Thoracic aorta (tissue), 2 donors: ENCODE measurements at regions not wholly inside any gene's neighbourhood (a gene's known extent, or its start where the extent isn't known, plus 50 kb on each side); places are given as distances from the start of the nearest gene placed in this dataset.

Experiments
- ATAC-seq: fragments of 150-250 bp; one replicate; pipeline ENCODE4 v1.8.0; 2017; ENCODE audit warnings: low read depth; ENCODE audit not compliant: insufficient number of reproducible peaks, low FRiP score
- DNase-seq: peaks from one replicate; pipeline ENCODE4 v3.0.0-alpha.2; 2020; ENCODE audit warnings: low spot score
- H3K27ac ChIP-seq, 2 donors: fragments of 200-600 bp; sonication (generic); 1 replicate in 1 of 2; 2 replicates in 1 of 2; pipeline ENCODE4 v1.5.1; 2016; ENCODE audit warnings: mild to moderate bottlenecking in 2 of 2, moderate library complexity in 2 of 2
- H3K27me3 ChIP-seq: fragments of 200-600 bp; sonication (generic); replicated peaks from 2 replicates; pipeline ENCODE4 v1.6.0; 2016; ENCODE audit warnings: mild to moderate bottlenecking; ENCODE audit not compliant: insufficient read depth
- H3K36me3 ChIP-seq: fragments of 200-600 bp; sonication (generic); one replicate; pipeline ENCODE4 v1.5.1; 2016
- H3K4me1 ChIP-seq, 2 donors: fragments of 200-600 bp; sonication (generic); 1 replicate in 1 of 2; 2 replicates in 1 of 2; pipeline versions ENCODE4 v1.5.1 to v1.6.0; 2016; ENCODE audit warnings: low read depth in 2 of 2, mild to moderate bottlenecking in 1 of 2; ENCODE audit not compliant: control insufficient read depth in 1 of 2
- H3K4me3 ChIP-seq: fragments of 200-600 bp; sonication (generic); 2 replicates; pipeline ENCODE4 v1.5.1; 2016; ENCODE audit warnings: mild to moderate bottlenecking
- H3K9me3 ChIP-seq: fragments of 200-600 bp; sonication (generic); 2 replicates; pipeline ENCODE4 v1.5.1; 2016
- TF ChIP-seq, protein P1 (sequence below): fragments of 200-600 bp; sonication (generic); IDR thresholded peaks from one replicate; pipeline ENCODE4 v1.5.1; 2019; ENCODE audit warnings: antibody characterized with exemption

DNA sequence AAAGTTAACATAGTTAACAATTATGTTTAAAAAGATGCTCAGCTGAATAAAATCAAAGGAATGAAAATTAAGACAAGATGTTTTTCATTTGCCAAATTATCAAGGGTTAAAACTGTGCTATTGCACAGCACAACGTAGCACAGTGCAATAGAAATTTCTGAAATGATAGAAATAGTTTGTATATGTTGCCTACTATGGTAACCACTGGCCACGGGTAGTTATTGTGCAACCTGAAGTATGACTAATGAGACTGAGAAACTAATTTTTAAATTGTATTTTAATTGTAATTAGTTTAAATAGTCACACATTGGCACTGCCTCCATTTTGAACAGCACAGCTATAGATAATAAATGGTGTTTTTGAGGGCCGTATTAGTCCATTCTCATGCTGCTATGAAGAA lies 343.1 kb upstream of the FAM241A start:
- Histone ChIP-seq H3K4me1 (no peaks in the 10 kb centered on the region), H3K27me3 (no peaks in the 10 kb centered on the region), H3K27ac (no peak overlapping the region), H3K4me3 (no peak overlapping the region), H3K9me3 (no peaks in the 10 kb centered on the region), H3K36me3 (no peaks in the 10 kb centered on the region)
- no peak for DNase-seq
- no peak for ATAC-seq
- TF ChIP-seq, protein P1, sequence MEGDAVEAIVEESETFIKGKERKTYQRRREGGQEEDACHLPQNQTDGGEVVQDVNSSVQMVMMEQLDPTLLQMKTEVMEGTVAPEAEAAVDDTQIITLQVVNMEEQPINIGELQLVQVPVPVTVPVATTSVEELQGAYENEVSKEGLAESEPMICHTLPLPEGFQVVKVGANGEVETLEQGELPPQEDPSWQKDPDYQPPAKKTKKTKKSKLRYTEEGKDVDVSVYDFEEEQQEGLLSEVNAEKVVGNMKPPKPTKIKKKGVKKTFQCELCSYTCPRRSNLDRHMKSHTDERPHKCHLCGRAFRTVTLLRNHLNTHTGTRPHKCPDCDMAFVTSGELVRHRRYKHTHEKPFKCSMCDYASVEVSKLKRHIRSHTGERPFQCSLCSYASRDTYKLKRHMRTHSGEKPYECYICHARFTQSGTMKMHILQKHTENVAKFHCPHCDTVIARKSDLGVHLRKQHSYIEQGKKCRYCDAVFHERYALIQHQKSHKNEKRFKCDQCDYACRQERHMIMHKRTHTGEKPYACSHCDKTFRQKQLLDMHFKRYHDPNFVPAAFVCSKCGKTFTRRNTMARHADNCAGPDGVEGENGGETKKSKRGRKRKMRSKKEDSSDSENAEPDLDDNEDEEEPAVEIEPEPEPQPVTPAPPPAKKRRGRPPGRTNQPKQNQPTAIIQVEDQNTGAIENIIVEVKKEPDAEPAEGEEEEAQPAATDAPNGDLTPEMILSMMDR: no peak

DNA sequence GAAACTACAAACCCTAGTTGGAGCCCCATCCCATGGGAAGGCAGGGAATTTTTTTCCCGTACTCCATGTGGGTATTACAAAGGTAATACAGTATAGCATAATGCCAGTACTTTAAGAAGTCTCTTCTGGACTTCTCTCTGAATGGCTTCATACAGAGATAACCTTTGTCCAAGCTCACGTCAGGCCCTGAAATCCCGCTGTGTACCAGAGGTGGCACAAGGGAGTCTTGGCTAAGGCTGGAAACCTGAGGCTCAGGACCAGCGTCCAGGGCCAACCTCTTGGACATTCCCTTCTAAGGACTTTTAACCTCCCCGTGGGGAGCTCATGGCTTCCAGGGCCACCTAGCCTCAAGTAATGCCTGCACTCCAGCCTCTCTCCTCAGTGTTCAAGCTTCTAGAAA lies 338.9 kb upstream of the FAM241A start:
- Histone ChIP-seq H3K4me3 (no peak overlapping the region), H3K9me3 (no peaks in the 10 kb centered on the region), H3K36me3 (no peaks in the 10 kb centered on the region), H3K4me1 (no peaks in the 10 kb centered on the region), H3K27me3 (no peaks in the 10 kb centered on the region), H3K27ac (no peak overlapping the region)
- TF ChIP-seq, protein P1: no peak
- DNase-seq (no peak), ATAC-seq (no peak)

DNA sequence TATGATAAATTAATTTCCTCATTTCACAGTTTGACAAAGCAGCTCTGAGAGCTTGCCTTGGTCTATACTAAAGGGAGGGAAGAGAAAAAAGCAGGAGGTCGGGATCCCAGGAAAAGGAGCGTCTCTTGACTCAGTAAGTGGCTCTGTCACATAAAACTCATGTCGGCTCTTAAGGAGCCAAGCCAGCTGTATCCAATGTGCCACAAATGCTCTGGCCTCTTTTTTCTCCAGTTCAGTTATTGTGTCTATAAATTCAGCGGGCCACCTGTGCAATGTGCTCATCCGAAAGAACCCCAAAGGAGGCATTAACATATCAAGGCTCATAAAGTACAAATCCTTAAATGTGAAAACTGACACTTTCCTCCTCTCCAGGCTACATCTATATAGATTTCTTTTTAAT lies 337.7 kb upstream of the FAM241A start:
- Histone ChIP-seq H3K27ac (no peak overlapping the region), H3K27me3 (no peaks in the 10 kb centered on the region), H3K4me1 (no peaks in the 10 kb centered on the region), H3K4me3 (no peak overlapping the region), H3K9me3 (no peaks in the 10 kb centered on the region), H3K36me3 (no peaks in the 10 kb centered on the region)
- DNase-seq (no peak), ATAC-seq (no peak)
- TF ChIP-seq, protein P1: no peak

DNA sequence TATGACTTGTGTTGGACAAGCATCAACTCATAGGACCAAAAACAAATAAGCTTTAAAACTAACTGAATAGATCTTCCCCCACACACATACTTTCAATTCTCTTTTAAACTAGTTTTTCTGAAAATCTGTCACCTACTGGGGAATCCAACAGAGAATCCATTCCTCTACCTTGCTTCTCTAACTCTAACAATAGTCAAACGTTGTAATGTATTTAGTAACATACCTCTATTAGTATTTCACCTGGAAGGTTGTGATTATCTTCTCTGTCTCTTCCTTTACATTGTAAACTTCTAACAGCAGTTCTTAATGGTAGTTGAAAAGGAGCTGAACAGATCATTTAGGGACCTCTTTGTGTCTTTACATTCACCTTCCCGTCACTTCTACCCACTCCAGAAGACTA lies 337.1 kb upstream of the FAM241A start:
- TF ChIP-seq, protein P1: no peak
- DNase-seq: no peak
- no peaks in the 10 kb centered on the region for H3K27me3 ChIP-seq
- H3K4me3 ChIP-seq: no peak overlapping the region
- no peak overlapping the region for H3K27ac ChIP-seq
- H3K4me1 ChIP-seq: no peaks in the 10 kb centered on the region
- no peaks in the 10 kb centered on the region for H3K36me3 ChIP-seq
- no peaks in the 10 kb centered on the region for H3K9me3 ChIP-seq
- no peak for ATAC-seq

DNA sequence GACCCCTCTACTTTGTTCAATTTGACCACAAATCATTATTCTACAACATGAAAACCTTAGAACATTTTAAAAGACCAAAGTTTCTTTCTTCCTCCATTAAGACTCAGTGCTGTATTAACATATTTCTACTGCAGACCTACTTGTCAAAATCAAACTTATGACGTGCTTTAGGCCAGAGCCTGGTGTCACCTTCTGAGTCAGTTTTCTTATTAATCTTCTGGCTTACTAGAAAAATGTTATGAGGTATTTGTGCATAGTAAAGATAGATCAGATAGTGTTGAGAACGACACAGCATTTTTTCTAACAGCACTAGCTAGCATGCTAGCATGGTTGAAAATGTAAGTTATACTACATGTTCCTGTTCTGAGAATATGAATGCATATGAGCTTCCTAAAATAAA lies 333.6 kb upstream of the FAM241A start:
- Histone ChIP-seq H3K27me3 (no peaks in the 10 kb centered on the region), H3K4me1 (no peaks in the 10 kb centered on the region), H3K36me3 (no peaks in the 10 kb centered on the region), H3K4me3 (no peak overlapping the region), H3K9me3 (no peaks in the 10 kb centered on the region), H3K27ac (no peak overlapping the region)
- no peak for ATAC-seq
- TF ChIP-seq, protein P1: no peak
- no peak for DNase-seq
